Stimulated activated naive CD8-positive, alpha-beta T cell treated with anti-CD3 and anti-CD28 coated beads, Interleukin-15, Interleukin-2, amounts not matched to agents 100 ng/mL and 50 ng/mL, for 24 hours (primary cell): ENCODE measurements at regions not wholly inside any gene's neighbourhood (a gene's known extent, or its start where the extent isn't known, plus 50 kb on each side); places are given as distances from the start of the nearest gene placed in this dataset.

ENCODE experiments used
- H3K27ac Mint-ChIP-seq: one replicate; pipeline ENCODE4 v1.8.0; 2021; ENCODE audit warnings: mild to moderate bottlenecking, mixed read lengths
- H3K27me3 Mint-ChIP-seq: one replicate; pipeline ENCODE4 v1.8.0; 2021; ENCODE audit warnings: mixed read lengths
- H3K36me3 Mint-ChIP-seq: one replicate; pipeline ENCODE4 v1.8.0; 2021; ENCODE audit warnings: low read depth, mixed read lengths
- H3K4me1 Mint-ChIP-seq: one replicate; pipeline ENCODE4 v1.8.0; 2021; ENCODE audit warnings: low read depth, mixed read lengths
- H3K4me3 Mint-ChIP-seq: one replicate; pipeline ENCODE4 v1.8.0; 2021; ENCODE audit warnings: mild to moderate bottlenecking, mixed read lengths
- H3K9me3 Mint-ChIP-seq: one replicate; pipeline ENCODE4 v1.8.0; 2021; ENCODE audit warnings: mixed read lengths

- Mint-ChIP-seq H3K27me3 (no peaks in the 10 kb centered on the region), H3K4me1 (no peaks in the 10 kb centered on the region), H3K9me3 (no peaks in the 10 kb centered on the region)
Measured at GRCh38 chr9:28779243-28779642, 1206.0 kb upstream of the C9orf72 start.

GRCh38 chr9:28781481-28781880, 1208.2 kb upstream of the C9orf72 start:
- Mint-ChIP-seq H3K36me3 (no peaks in the 10 kb centered on the region), H3K27ac (no peak overlapping the region), H3K9me3 (no peaks in the 10 kb centered on the region), H3K4me1 (no peaks in the 10 kb centered on the region), H3K27me3 (no peaks in the 10 kb centered on the region), H3K4me3 (no peak overlapping the region)

More at GRCh38 chr9:28779243-28779642, 1206.0 kb upstream of the C9orf72 start:
- no peaks in the 10 kb centered on the region for H3K36me3 Mint-ChIP-seq
- H3K27ac Mint-ChIP-seq, result no peak overlapping the region
- no peak overlapping the region for H3K4me3 Mint-ChIP-seq

GRCh38 chr9:28782630-28783029, 1209.3 kb upstream of the C9orf72 start:
- H3K27me3 Mint-ChIP-seq, result no peaks in the 10 kb centered on the region
- no peak overlapping the region for H3K27ac Mint-ChIP-seq
- no peaks in the 10 kb centered on the region for H3K36me3 Mint-ChIP-seq

GRCh38 chr9:28792716-28793115, 1219.4 kb upstream of the C9orf72 start:
- no peaks in the 10 kb centered on the region for H3K4me1 Mint-ChIP-seq
- no peaks in the 10 kb centered on the region for H3K36me3 Mint-ChIP-seq
- no peaks in the 10 kb centered on the region for H3K9me3 Mint-ChIP-seq
- no peaks in the 10 kb centered on the region for H3K27me3 Mint-ChIP-seq
- no peak overlapping the region for H3K27ac Mint-ChIP-seq
- H3K4me3 Mint-ChIP-seq, result no peak overlapping the region

More at GRCh38 chr9:28782630-28783029, 1209.3 kb upstream of the C9orf72 start:
- H3K9me3 Mint-ChIP-seq, result no peaks in the 10 kb centered on the region
- H3K4me1 Mint-ChIP-seq, result no peaks in the 10 kb centered on the region
- no peak overlapping the region for H3K4me3 Mint-ChIP-seq

- Mint-ChIP-seq H3K9me3 (no peaks in the 10 kb centered on the region), H3K27ac (no peak overlapping the region), H3K4me3 (no peak overlapping the region), H3K4me1 (no peaks in the 10 kb centered on the region), H3K27me3 (no peaks in the 10 kb centered on the region), H3K36me3 (no peaks in the 10 kb centered on the region)
Measured at GRCh38 chr9:28799876-28800275, 1226.6 kb upstream of the C9orf72 start.

- H3K4me3 Mint-ChIP-seq, result no peak overlapping the region
Measured at GRCh38 chr9:28801144-28801799, 1228.0 kb upstream of the C9orf72 start.

GRCh38 chr9:28805197-28805596, 1231.9 kb upstream of the C9orf72 start:
- Mint-ChIP-seq H3K4me3 (no peak overlapping the region), H3K27me3 (no peaks in the 10 kb centered on the region), H3K4me1 (no peaks in the 10 kb centered on the region), H3K36me3 (no peaks in the 10 kb centered on the region), H3K9me3 (no peaks in the 10 kb centered on the region), H3K27ac (no peak overlapping the region)

More at GRCh38 chr9:28801144-28801799, 1228.0 kb upstream of the C9orf72 start:
- Mint-ChIP-seq H3K27ac (no peak overlapping the region), H3K36me3 (no peaks in the 10 kb centered on the region), H3K4me1 (no peaks in the 10 kb centered on the region), H3K27me3 (no peaks in the 10 kb centered on the region), H3K9me3 (no peaks in the 10 kb centered on the region)

GRCh38 chr9:28808042-28808441, 1234.8 kb upstream of the C9orf72 start:
- Mint-ChIP-seq H3K36me3 (no peaks in the 10 kb centered on the region), H3K9me3 (peaks cover 5% of the 10 kb centered on the region), H3K4me1 (no peaks in the 10 kb centered on the region), H3K27me3 (no peaks in the 10 kb centered on the region), H3K27ac (no peak overlapping the region), H3K4me3 (no peak overlapping the region)

GRCh38 chr9:28810388-28811075, 1237.3 kb upstream of the C9orf72 start:
- Mint-ChIP-seq H3K36me3 (no peaks in the 10 kb centered on the region), H3K4me1 (no peaks in the 10 kb centered on the region), H3K4me3 (no peak overlapping the region), H3K9me3 (peaks cover 5% of the 10 kb centered on the region), H3K27me3 (no peaks in the 10 kb centered on the region), H3K27ac (no peak overlapping the region)

GRCh38 chr9:28820741-28821140, 1247.5 kb upstream of the C9orf72 start:
- Mint-ChIP-seq H3K27ac (no peak overlapping the region), H3K36me3 (no peaks in the 10 kb centered on the region), H3K4me3 (no peak overlapping the region), H3K27me3 (no peaks in the 10 kb centered on the region), H3K9me3 (peaks cover 9% of the 10 kb centered on the region), H3K4me1 (no peaks in the 10 kb centered on the region)

- H3K4me1 Mint-ChIP-seq, result no peaks in the 10 kb centered on the region
- no peak overlapping the region for H3K4me3 Mint-ChIP-seq
- H3K27ac Mint-ChIP-seq, result no peak overlapping the region
- peaks cover 9% of the 10 kb centered on the region for H3K9me3 Mint-ChIP-seq
- H3K27me3 Mint-ChIP-seq, result no peaks in the 10 kb centered on the region
- no peaks in the 10 kb centered on the region for H3K36me3 Mint-ChIP-seq
Measured at GRCh38 chr9:28821240-28821639, 1248.0 kb upstream of the C9orf72 start.

GRCh38 chr9:28824432-28824963, 1251.2 kb upstream of the C9orf72 start:
- no peaks in the 10 kb centered on the region for H3K36me3 Mint-ChIP-seq
- H3K4me3 Mint-ChIP-seq, result no peak overlapping the region
- H3K27me3 Mint-ChIP-seq, result no peaks in the 10 kb centered on the region

GRCh38 chr9:28832168-28832770, 1259.0 kb upstream of the C9orf72 start:
- Mint-ChIP-seq H3K9me3 (peaks cover 3% of the 10 kb centered on the region), H3K27ac (no peak overlapping the region), H3K4me1 (no peaks in the 10 kb centered on the region)

More at GRCh38 chr9:28824432-28824963, 1251.2 kb upstream of the C9orf72 start:
- H3K27ac Mint-ChIP-seq, result no peak overlapping the region
- H3K4me1 Mint-ChIP-seq, result no peaks in the 10 kb centered on the region
- H3K9me3 Mint-ChIP-seq, result peaks cover 4% of the 10 kb centered on the region

GRCh38 chr9:28834156-28834555, 1260.9 kb upstream of the C9orf72 start:
- Mint-ChIP-seq H3K36me3 (no peaks in the 10 kb centered on the region), H3K4me1 (no peaks in the 10 kb centered on the region), H3K27me3 (no peaks in the 10 kb centered on the region), H3K9me3 (peaks cover 5% of the 10 kb centered on the region), H3K27ac (no peak overlapping the region), H3K4me3 (no peak overlapping the region)

More at GRCh38 chr9:28832168-28832770, 1259.0 kb upstream of the C9orf72 start:
- Mint-ChIP-seq H3K4me3 (no peak overlapping the region), H3K27me3 (no peaks in the 10 kb centered on the region), H3K36me3 (no peaks in the 10 kb centered on the region)

- no peaks in the 10 kb centered on the region for H3K27me3 Mint-ChIP-seq
- H3K36me3 Mint-ChIP-seq, result no peaks in the 10 kb centered on the region
- no peak overlapping the region for H3K27ac Mint-ChIP-seq
- no peak overlapping the region for H3K4me3 Mint-ChIP-seq
- no peaks in the 10 kb centered on the region for H3K4me1 Mint-ChIP-seq
- H3K9me3 Mint-ChIP-seq, result peaks cover 2% of the 10 kb centered on the region
Measured at GRCh38 chr9:28839778-28840430, 1266.6 kb upstream of the C9orf72 start.
